Muscle layer of colon (tissue), 2 donors: ENCODE measurements at regions not wholly inside any gene's neighbourhood (a gene's known extent, or its start where the extent isn't known, plus 50 kb on each side); places are given as distances from the start of the nearest gene placed in this dataset.

Experiments
- H3K27ac ChIP-seq: one replicate; pipeline ENCODE4 v1.7.0; 2013; ENCODE audit warnings: low read depth, mild to moderate bottlenecking, low read length, moderate library complexity
- H3K27me3 ChIP-seq, 2 donors: one replicate each; pipeline ENCODE4 v1.7.0; 2013; ENCODE audit warnings: low read length in 2 of 2, mild to moderate bottlenecking in 2 of 2; ENCODE audit not compliant: insufficient read depth in 2 of 2, control insufficient read depth in 1 of 2
- H3K36me3 ChIP-seq: one replicate; pipeline ENCODE4 v1.7.0; 2013; ENCODE audit warnings: mild to moderate bottlenecking, low read length; ENCODE audit not compliant: insufficient read depth
- H3K4me1 ChIP-seq: one replicate; pipeline ENCODE4 v1.7.0; 2013; ENCODE audit warnings: mild to moderate bottlenecking, low read length; ENCODE audit not compliant: insufficient read depth
- H3K4me3 ChIP-seq, 2 donors: one replicate each; pipeline ENCODE4 v1.7.0; 2013; ENCODE audit warnings: low read length in 2 of 2, low read depth in 1 of 2, mild to moderate bottlenecking in 1 of 2, moderate library complexity in 1 of 2
- H3K9ac ChIP-seq: one replicate; pipeline ENCODE4 v1.7.0; 2013; ENCODE audit warnings: low read length
- H3K9me3 ChIP-seq: one replicate; pipeline ENCODE4 v1.7.0; 2013; ENCODE audit warnings: mild to moderate bottlenecking, low read length
- donor health status: abdominal sarcoma.
- donor health status: Adenocarcinoma of cecum.

- Histone ChIP-seq H3K4me3 (no peak overlapping the region), H3K9me3 (no peaks in the 10 kb centered on the region), H3K9ac (no peak overlapping the region), H3K27ac (no peak overlapping the region), H3K27me3 (no peaks in the 10 kb centered on the region), H3K36me3 (no peaks in the 10 kb centered on the region), H3K4me1 (no peaks in the 10 kb centered on the region)
Measured at GRCh38 chr7:46135557-46135956, 214.5 kb upstream of the IGFBP3 start.

- Histone ChIP-seq H3K4me3 (no peak overlapping the region), H3K4me1 (no peaks in the 10 kb centered on the region), H3K9me3 (no peaks in the 10 kb centered on the region), H3K27ac (no peak overlapping the region), H3K9ac (no peak overlapping the region), H3K27me3 (no peaks in the 10 kb centered on the region), H3K36me3 (no peaks in the 10 kb centered on the region)
Measured at GRCh38 chr7:46134795-46135194, 213.7 kb upstream of the IGFBP3 start.

GRCh38 chr7:46134385-46134784 is 213.3 kb upstream of the IGFBP3 start:
- Histone ChIP-seq H3K36me3 (no peaks in the 10 kb centered on the region), H3K27ac (no peak overlapping the region), H3K4me3 (no peak overlapping the region), H3K27me3 (no peaks in the 10 kb centered on the region), H3K4me1 (no peaks in the 10 kb centered on the region), H3K9me3 (no peaks in the 10 kb centered on the region), H3K9ac (no peak overlapping the region)

DNA sequence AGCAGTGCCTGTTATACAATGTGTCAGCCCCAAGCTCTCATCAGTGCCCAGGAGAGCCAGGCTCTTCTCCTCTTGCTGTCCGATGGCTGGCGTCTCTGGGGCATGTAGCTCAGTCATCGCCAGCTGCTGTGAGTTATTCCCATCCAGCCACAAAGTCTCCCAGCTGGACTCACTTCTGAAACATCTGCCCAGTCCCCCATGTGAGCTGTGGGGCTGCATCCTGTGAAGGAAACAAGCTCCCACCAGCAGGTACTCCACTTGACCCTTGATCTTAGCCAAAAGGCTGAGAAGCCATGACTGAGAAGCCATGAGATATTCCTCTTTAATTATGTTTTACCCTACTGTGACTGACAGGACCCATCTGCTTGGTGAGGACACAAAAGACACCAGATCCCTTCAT is 212.7 kb upstream of the IGFBP3 start:
- H3K4me3 ChIP-seq: no peak overlapping the region
- no peaks in the 10 kb centered on the region for H3K4me1 ChIP-seq
- no peaks in the 10 kb centered on the region for H3K9me3 ChIP-seq
- H3K36me3 ChIP-seq: no peaks in the 10 kb centered on the region
- H3K9ac ChIP-seq: no peak overlapping the region
- no peaks in the 10 kb centered on the region for H3K27me3 ChIP-seq
- H3K27ac ChIP-seq: no peak overlapping the region

GRCh38 chr7:46133072-46133471 is 212.0 kb upstream of the IGFBP3 start:
- H3K27ac ChIP-seq: no peak overlapping the region
- H3K9ac ChIP-seq: no peak overlapping the region

DNA sequence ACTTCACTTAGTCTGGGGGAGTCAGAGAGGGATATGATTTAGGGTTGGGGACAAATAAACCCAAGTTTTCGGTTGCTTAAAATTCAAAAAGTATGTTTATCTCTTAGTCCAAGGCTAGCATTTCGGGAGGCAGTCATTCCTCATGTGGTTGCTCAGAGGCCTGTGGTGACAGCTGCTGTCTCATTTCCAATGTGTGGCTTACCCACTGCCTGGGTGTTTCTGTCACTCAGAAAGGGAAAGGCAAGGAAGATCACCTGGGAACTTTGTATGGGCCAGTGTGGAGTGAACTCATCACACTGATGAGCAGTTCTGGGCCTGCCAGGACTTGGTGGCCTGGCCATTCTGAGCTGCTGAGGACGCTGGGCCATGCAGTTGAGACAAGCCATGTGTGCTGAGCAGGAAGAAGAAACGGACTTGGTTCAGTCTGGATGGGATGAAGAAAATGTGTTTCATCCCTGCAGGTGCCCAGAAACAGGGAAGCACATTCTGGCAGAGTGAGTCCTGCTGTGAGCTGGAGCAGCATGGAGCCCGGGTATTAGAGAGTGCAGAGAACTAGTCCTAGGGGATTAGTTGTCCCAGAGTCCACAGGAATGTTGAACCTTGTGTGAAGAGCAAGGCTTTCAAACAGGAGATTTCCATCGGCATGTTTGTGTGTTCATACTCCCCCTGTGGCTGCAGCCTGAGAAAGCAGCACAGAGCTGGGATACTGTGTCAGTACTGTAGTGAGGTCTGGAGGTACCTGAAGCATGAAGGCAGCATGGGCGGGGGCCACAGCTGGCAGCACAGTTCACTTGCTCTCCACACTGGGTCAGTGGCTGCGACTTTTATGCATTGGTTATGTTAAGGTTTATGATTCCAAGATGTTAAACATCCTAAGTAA is 211.1 kb upstream of the IGFBP3 start:
- Histone ChIP-seq H3K4me1 (no peaks in the 10 kb centered on the region), H3K9ac (no peak overlapping the region), H3K36me3 (no peaks in the 10 kb centered on the region), H3K9me3 (no peaks in the 10 kb centered on the region), H3K27me3 (no peaks in the 10 kb centered on the region), H3K4me3 (no peak overlapping the region), H3K27ac (no peak overlapping the region)

More at GRCh38 chr7:46133072-46133471, 212.0 kb upstream of the IGFBP3 start:
- Histone ChIP-seq H3K36me3 (no peaks in the 10 kb centered on the region), H3K4me1 (no peaks in the 10 kb centered on the region), H3K27me3 (no peaks in the 10 kb centered on the region), H3K9me3 (no peaks in the 10 kb centered on the region), H3K4me3 (no peak overlapping the region)

DNA sequence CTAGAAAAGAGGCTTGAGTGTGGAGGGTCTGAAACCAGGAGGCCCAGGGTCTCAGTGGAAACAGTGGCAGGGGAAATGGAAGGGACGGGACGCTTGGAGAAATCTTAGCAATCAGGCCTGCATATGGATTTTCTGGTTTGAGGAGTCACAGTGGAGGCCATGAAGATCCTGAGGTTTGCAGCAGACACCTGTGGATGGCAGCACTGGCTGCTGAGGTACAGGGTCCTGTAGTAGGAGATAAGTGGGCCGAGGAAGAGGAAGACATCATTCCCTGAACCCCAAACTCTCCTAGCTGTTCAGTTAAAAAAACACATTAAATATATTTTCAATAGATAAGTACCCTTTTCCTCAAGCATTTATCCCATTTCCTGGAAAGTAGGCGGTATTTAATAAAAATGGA is 208.8 kb upstream of the IGFBP3 start:
- no peaks in the 10 kb centered on the region for H3K4me1 ChIP-seq
- no peak overlapping the region for H3K27ac ChIP-seq
- H3K36me3 ChIP-seq: no peaks in the 10 kb centered on the region
- no peaks in the 10 kb centered on the region for H3K9me3 ChIP-seq
- H3K27me3 ChIP-seq: no peaks in the 10 kb centered on the region
- no peak overlapping the region for H3K9ac ChIP-seq
- H3K4me3 ChIP-seq: no peak overlapping the region

GRCh38 chr7:46127814-46128213 is 206.7 kb upstream of the IGFBP3 start:
- H3K9me3 ChIP-seq: no peaks in the 10 kb centered on the region
- H3K4me3 ChIP-seq: no peak overlapping the region
- H3K9ac ChIP-seq: no peak overlapping the region
- no peaks in the 10 kb centered on the region for H3K36me3 ChIP-seq
- no peaks in the 10 kb centered on the region for H3K27me3 ChIP-seq
- no peaks in the 10 kb centered on the region for H3K4me1 ChIP-seq
- no peak overlapping the region for H3K27ac ChIP-seq

- Histone ChIP-seq H3K4me3 (no peak overlapping the region), H3K27me3 (no peaks in the 10 kb centered on the region), H3K4me1 (no peaks in the 10 kb centered on the region), H3K27ac (no peak overlapping the region), H3K36me3 (no peaks in the 10 kb centered on the region), H3K9ac (no peak overlapping the region), H3K9me3 (no peaks in the 10 kb centered on the region)
Measured at GRCh38 chr7:46126675-46127300, 205.7 kb upstream of the IGFBP3 start.

DNA sequence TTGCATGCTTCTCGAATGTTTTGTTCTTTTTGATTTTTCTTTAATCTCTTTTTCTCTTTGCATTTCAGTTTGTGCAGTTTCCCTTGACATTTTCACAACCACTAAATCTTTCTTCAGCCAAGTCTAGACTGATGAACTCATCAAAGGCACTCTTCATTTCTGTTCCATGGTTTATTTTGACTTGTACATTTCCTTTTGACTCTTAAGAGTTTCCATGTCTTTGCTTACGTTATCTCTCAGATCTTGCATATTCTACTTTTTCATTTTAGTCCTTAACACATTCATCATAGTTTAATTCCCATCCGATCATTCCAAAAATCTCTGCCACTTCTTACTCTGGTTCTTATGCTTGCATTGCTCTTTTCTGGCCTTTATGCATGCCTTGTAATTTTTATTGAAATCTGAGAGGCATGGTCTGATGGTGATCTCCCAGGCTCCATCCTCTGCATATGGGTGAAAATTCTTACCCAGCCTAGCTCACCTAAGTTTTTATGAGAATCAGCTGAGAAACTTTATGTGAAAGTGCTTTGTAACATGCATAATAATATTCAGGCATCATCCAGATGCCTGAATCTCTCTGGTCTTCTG is 202.8 kb upstream of the IGFBP3 start:
- H3K4me1 ChIP-seq: no peaks in the 10 kb centered on the region
- no peaks in the 10 kb centered on the region for H3K27me3 ChIP-seq
- H3K9ac ChIP-seq: no peak overlapping the region
- H3K27ac ChIP-seq: no peak overlapping the region
- no peaks in the 10 kb centered on the region for H3K36me3 ChIP-seq
- H3K4me3 ChIP-seq: no peak overlapping the region
- H3K9me3 ChIP-seq: no peaks in the 10 kb centered on the region

- H3K9me3 ChIP-seq: no peaks in the 10 kb centered on the region
- no peak overlapping the region for H3K27ac ChIP-seq
- no peaks in the 10 kb centered on the region for H3K4me1 ChIP-seq
- H3K27me3 ChIP-seq: no peaks in the 10 kb centered on the region
- H3K9ac ChIP-seq: no peak overlapping the region
- no peaks in the 10 kb centered on the region for H3K36me3 ChIP-seq
- H3K4me3 ChIP-seq: no peak overlapping the region
Measured at GRCh38 chr7:46115410-46115809, 194.3 kb upstream of the IGFBP3 start.
